ENCODE measurements at regions not wholly inside any gene's neighbourhood (a gene's known extent, or its start where the extent isn't known, plus 50 kb on each side); places are given as distances from the start of the nearest gene placed in this dataset.

- intact Hi-C loops (cut with micrococcal nuclease; ENCODE audit: unreplicated experiment) = no loop called here
- DNase-seq (ENCODE audit: low spot score) = no peak
- TF ChIP-seq EZH2 (IDR thresholded peaks at IDR 0.05; ENCODE audit: borderline replicate concordance, low read depth, low read length, poor library complexity, severe bottlenecking) = no peak
- TF ChIP-seq CTCF (conservative IDR thresholded peaks at IDR 0.05; ENCODE audit: low read depth, low read length) = no peak
- Histone ChIP-seq H3K4me3 (ENCODE audit: low read depth, low read length, poor library complexity, severe bottlenecking) (no peak overlapping the region), H3K27ac (ENCODE audit: low read depth, low read length, poor library complexity, severe bottlenecking) (no peak overlapping the region), H3K9me3 (ENCODE audit: low read depth, low read length, poor library complexity, severe bottlenecking) (no peaks in the 10 kb centered on the region), H3K27me3 (replicated peaks; ENCODE audit: insufficient read depth, low read depth, low read length, poor library complexity) (no peaks in the 10 kb centered on the region), H3K4me1 (ENCODE audit: insufficient read depth, low read length, poor library complexity, severe bottlenecking) (no peaks in the 10 kb centered on the region), H3K36me3 (ENCODE audit: insufficient read depth, low read length, poor library complexity, severe bottlenecking) (no peaks in the 10 kb centered on the region)
- BruUV-seq (replicated peaks) = no TSS peak
- ChIA-PET CTCF (no interaction called here), POLR2A (ENCODE audit: low non-redundant PET) (no interaction called here)
Measured at GRCh38 chr1:81345110-81345509, 455.6 kb upstream of the ADGRL2 start.

- ChIA-PET POLR2A (ENCODE audit: low non-redundant PET) (no interaction called here), CTCF (no interaction called here)
- Histone ChIP-seq H3K4me1 (ENCODE audit: insufficient read depth, low read length, poor library complexity, severe bottlenecking) (no peaks in the 10 kb centered on the region), H3K27me3 (replicated peaks; ENCODE audit: insufficient read depth, low read depth, low read length, poor library complexity) (no peaks in the 10 kb centered on the region), H3K27ac (ENCODE audit: low read depth, low read length, poor library complexity, severe bottlenecking) (no peak overlapping the region), H3K4me3 (ENCODE audit: low read depth, low read length, poor library complexity, severe bottlenecking) (no peak overlapping the region), H3K36me3 (ENCODE audit: insufficient read depth, low read length, poor library complexity, severe bottlenecking) (no peaks in the 10 kb centered on the region), H3K9me3 (ENCODE audit: low read depth, low read length, poor library complexity, severe bottlenecking) (no peaks in the 10 kb centered on the region)
- DNase-seq (ENCODE audit: low spot score) = peak; percentile 4
- TF ChIP-seq EZH2 (IDR thresholded peaks at IDR 0.05; ENCODE audit: borderline replicate concordance, low read depth, low read length, poor library complexity, severe bottlenecking) (no peak), CTCF (conservative IDR thresholded peaks at IDR 0.05; ENCODE audit: low read depth, low read length) (no peak)
- no TSS peak for BruUV-seq (replicated peaks)
- intact Hi-C loops (cut with micrococcal nuclease; ENCODE audit: unreplicated experiment) = no loop called here
Measured at GRCh38 chr1:81340239-81340638, 460.5 kb upstream of the ADGRL2 start.

GRCh38 chr1:81337226-81337625, 463.5 kb upstream of the ADGRL2 start:
- no peaks in the 10 kb centered on the region for H3K36me3 ChIP-seq (ENCODE audit: insufficient read depth, low read length, poor library complexity, severe bottlenecking)
- intact Hi-C loops (cut with micrococcal nuclease; ENCODE audit: unreplicated experiment) = no loop called here
- H3K4me3 ChIP-seq (ENCODE audit: low read depth, low read length, poor library complexity, severe bottlenecking) = no peak overlapping the region
- no peaks in the 10 kb centered on the region for H3K9me3 ChIP-seq (ENCODE audit: low read depth, low read length, poor library complexity, severe bottlenecking)
- no peaks in the 10 kb centered on the region for H3K4me1 ChIP-seq (ENCODE audit: insufficient read depth, low read length, poor library complexity, severe bottlenecking)
- no peaks in the 10 kb centered on the region for H3K27me3 ChIP-seq (replicated peaks; ENCODE audit: insufficient read depth, low read depth, low read length, poor library complexity)
- no TSS peak for BruUV-seq (replicated peaks)
- DNase-seq (ENCODE audit: low spot score) = no peak
- H3K27ac ChIP-seq (ENCODE audit: low read depth, low read length, poor library complexity, severe bottlenecking) = no peak overlapping the region
- CTCF ChIA-PET = no interaction called here
- POLR2A ChIA-PET (ENCODE audit: low non-redundant PET) = no interaction called here
- TF ChIP-seq CTCF (conservative IDR thresholded peaks at IDR 0.05; ENCODE audit: low read depth, low read length) (no peak), EZH2 (IDR thresholded peaks at IDR 0.05; ENCODE audit: borderline replicate concordance, low read depth, low read length, poor library complexity, severe bottlenecking) (no peak)

Measured in A673 (cell line).